Suprapubic skin (tissue), 4 donors: ENCODE measurements at regions not wholly inside any gene's neighbourhood (a gene's known extent, or its start where the extent isn't known, plus 50 kb on each side); places are given as distances from the start of the nearest gene placed in this dataset.

Experiments used
- DNase-seq, 2 donors: peaks; one replicate each; pipeline ENCODE4 v3.0.0-alpha.2; 2019; ENCODE audit warnings: low spot score in 2 of 2
- H3K27ac ChIP-seq: fragments of 200-600 bp; sonication (generic); one replicate; pipeline ENCODE4 v1.5.1; 2019
- H3K27me3 ChIP-seq: fragments of 200-600 bp; sonication (generic); one replicate; pipeline ENCODE4 v1.5.1; 2019
- H3K36me3 ChIP-seq: fragments of 200-600 bp; sonication (generic); one replicate; pipeline ENCODE4 v1.5.1; 2019
- H3K4me1 ChIP-seq: fragments of 200-600 bp; sonication (generic); one replicate; pipeline ENCODE4 v1.5.1; 2019
- H3K4me3 ChIP-seq: fragments of 200-600 bp; sonication (generic); one replicate; pipeline ENCODE4 v1.5.1; 2019; ENCODE audit warnings: mild to moderate bottlenecking
- H3K9me3 ChIP-seq: fragments of 200-600 bp; sonication (generic); one replicate; pipeline ENCODE4 v1.5.1; 2019
- EP300 ChIP-seq: sonication (generic); formaldehyde crosslinking; IDR thresholded peaks from one replicate; pipeline ENCODE4 v1.6.1; 2017; ENCODE audit warnings: antibody characterized with exemption
- POLR2A ChIP-seq, 2 donors: fragments of 450-650 bp; IDR thresholded peaks; one replicate each; pipeline ENCODE4 v1.6.1; 2017; ENCODE audit warnings: antibody characterized with exemption in 2 of 2, mild to moderate bottlenecking in 2 of 2, moderate library complexity in 2 of 2
- POLR2AphosphoS5 ChIP-seq, 3 donors: sonication (generic); formaldehyde crosslinking; IDR thresholded peaks; one replicate each; pipeline ENCODE4 v1.6.1; 2017; ENCODE audit warnings: antibody characterized with exemption in 3 of 3
- WGBS: methylation state at CpG from one replicate; pipeline ENCODE4 v1.1.5; 2018; 5-methylcytosine and 5-hydroxymethylcytosine counted together
- TF ChIP-seq, protein P1 (sequence below), 2 donors: fragments of 200-600 bp in 1 of 2; fragments of 450-650 bp in 1 of 2; sonication (generic) in 1 of 2; IDR thresholded peaks; one replicate each; pipeline ENCODE4 v1.5.1; 2016 to 2019; ENCODE audit warnings: antibody characterized with exemption in 2 of 2, mild to moderate bottlenecking in 1 of 2, moderate library complexity in 1 of 2

DNA sequence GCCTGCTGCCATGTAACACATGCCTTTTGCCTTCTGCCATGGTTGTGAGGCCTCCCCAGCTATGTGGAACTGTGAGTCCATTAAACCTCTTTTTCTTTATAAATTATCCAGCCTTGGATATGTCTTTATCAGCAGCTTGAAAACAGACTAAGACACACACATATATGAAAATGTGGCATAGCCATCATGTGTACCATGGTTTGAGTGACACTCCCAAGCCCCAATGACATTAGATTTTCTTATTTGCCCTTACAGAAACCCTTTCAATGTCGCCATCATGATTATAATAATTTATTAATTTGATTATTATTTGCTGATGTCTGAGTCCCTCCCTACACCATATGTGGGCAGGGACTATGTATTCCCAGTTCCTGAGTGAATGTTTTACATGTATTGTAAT is 63.5 kb upstream of the FGGY start:
- 83% methylated on average over 1 of the region's 1 CpG for WGBS
- H3K36me3 ChIP-seq: no peaks in the 10 kb centered on the region
- peaks cover 4% of the 10 kb centered on the region for H3K4me1 ChIP-seq
- DNase-seq: no peak
- TF ChIP-seq EP300 (no peak), POLR2AphosphoS5 (IDR thresholded peaks at IDR 0.05) (no peak), POLR2A (IDR thresholded peaks at IDR 0.05) (no peak)
- TF ChIP-seq, protein P1, sequence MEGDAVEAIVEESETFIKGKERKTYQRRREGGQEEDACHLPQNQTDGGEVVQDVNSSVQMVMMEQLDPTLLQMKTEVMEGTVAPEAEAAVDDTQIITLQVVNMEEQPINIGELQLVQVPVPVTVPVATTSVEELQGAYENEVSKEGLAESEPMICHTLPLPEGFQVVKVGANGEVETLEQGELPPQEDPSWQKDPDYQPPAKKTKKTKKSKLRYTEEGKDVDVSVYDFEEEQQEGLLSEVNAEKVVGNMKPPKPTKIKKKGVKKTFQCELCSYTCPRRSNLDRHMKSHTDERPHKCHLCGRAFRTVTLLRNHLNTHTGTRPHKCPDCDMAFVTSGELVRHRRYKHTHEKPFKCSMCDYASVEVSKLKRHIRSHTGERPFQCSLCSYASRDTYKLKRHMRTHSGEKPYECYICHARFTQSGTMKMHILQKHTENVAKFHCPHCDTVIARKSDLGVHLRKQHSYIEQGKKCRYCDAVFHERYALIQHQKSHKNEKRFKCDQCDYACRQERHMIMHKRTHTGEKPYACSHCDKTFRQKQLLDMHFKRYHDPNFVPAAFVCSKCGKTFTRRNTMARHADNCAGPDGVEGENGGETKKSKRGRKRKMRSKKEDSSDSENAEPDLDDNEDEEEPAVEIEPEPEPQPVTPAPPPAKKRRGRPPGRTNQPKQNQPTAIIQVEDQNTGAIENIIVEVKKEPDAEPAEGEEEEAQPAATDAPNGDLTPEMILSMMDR (IDR thresholded peaks at IDR 0.05): no peak
- no peaks in the 10 kb centered on the region for H3K27me3 ChIP-seq
- no peaks in the 10 kb centered on the region for H3K9me3 ChIP-seq
- H3K27ac ChIP-seq: no peak overlapping the region
- no peak overlapping the region for H3K4me3 ChIP-seq

DNA sequence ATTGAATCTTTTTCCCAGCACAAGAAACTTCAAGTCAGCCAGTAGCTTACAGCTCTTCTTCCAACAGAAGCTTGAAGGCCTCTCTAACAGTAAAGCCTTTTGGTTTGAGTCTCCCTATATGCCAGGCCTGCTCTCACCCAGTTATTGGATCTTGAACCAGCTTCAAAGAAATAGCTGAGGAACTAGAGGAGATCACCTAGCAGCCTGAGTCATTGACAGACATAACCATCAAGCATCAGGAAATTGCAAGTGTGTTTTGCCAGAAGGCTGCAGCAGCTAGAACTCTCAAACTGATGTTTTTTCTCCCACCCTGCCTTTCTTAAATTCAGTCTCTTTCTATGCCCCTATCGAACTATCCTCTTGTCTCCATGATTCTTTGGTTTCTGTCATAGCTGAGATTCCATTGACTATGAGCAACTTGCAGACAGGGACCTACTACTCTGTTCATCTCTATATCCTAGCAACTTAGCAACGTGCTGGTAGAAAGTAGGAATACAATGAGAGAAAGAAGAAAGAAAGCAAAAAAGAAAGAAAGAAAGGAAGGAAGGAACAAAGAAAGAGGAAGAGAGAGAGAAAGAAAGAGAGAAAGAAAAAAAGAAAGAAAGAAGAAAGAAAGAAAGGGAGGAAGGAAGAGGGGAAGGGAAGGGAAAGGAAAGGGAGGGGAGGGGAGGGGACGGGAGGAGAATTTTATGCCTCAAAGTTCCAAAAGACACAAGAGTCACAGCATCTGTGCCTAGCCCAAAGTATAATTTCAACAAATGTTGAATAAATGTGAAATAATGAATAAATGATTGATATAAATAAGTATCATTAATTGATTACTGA is 60.0 kb upstream of the FGGY start:
- no peak overlapping the region for H3K4me3 ChIP-seq
- TF ChIP-seq, protein P1 (IDR thresholded peaks at IDR 0.05): no peak
- TF ChIP-seq POLR2AphosphoS5 (IDR thresholded peaks at IDR 0.05): no peak
- no peak for TF ChIP-seq EP300
- no peak for TF ChIP-seq POLR2A (IDR thresholded peaks at IDR 0.05)
- WGBS: 93% methylated on average over 3 of the region's 3 CpGs

DNA sequence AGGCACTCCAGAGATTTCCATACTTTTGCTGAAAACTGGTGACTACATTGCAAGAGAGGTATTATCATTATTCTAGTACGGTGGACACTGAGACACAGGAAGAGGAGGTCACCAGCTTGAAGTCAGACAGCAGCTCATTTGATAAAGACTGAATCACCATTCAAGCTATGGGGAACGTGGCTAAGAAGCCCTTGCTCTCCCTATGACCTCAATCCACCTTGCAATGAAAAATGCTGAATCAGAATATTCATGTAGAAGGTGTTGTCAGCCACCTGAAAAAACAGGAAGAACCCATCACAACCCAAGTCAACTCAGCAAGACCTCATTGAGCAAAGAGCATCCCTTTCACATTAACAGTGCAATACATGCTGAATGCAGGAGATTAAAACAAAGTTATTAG is 59.0 kb upstream of the FGGY start:
- Histone ChIP-seq H3K9me3 (no peaks in the 10 kb centered on the region), H3K36me3 (no peaks in the 10 kb centered on the region), H3K4me3 (no peak overlapping the region), H3K27ac (no peak overlapping the region), H3K4me1 (no peaks in the 10 kb centered on the region), H3K27me3 (no peaks in the 10 kb centered on the region)
- no peak for DNase-seq
- 82% methylated on average over 2 of the region's 2 CpGs for WGBS
- no peak for TF ChIP-seq POLR2AphosphoS5 (IDR thresholded peaks at IDR 0.05)
- TF ChIP-seq, protein P1 (IDR thresholded peaks at IDR 0.05): no peak
- no peak for TF ChIP-seq EP300
- TF ChIP-seq POLR2A (IDR thresholded peaks at IDR 0.05): no peak

More for the DNA sequence above, 60.0 kb upstream of the FGGY start:
- Histone ChIP-seq H3K9me3 (no peaks in the 10 kb centered on the region), H3K36me3 (no peaks in the 10 kb centered on the region), H3K27me3 (no peaks in the 10 kb centered on the region), H3K27ac (no peak overlapping the region), H3K4me1 (no peaks in the 10 kb centered on the region)
- no peak for DNase-seq

DNA sequence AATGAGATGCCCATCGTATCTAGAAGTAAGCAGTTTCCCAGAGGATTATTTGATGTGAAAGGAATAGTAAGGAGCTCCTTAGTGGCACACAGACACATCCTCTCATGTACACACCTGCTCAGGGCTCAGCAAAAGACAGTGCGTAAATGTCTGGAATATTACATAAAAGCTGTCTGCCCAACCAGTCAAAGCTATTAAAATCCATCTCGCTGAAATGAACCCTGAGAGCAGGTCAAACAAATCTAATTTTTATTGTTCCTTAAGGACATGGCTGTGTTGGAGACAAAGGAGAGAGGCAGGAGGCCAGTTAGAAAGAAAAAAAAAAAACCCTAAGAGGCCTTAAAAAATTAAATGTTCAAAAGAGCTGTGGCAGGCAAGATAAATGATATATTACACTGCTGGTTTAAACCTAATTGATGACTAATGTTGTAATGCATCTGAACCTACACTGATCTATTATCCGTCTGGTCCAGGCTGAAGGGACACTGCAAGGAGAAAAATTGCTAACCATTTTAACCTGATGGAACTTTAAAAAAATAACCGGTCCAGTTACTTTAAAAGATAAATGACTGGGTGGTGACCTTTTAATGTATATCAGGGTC is 58.5 kb upstream of the FGGY start:
- Histone ChIP-seq H3K36me3 (no peaks in the 10 kb centered on the region), H3K27me3 (no peaks in the 10 kb centered on the region), H3K27ac (no peak overlapping the region), H3K9me3 (no peaks in the 10 kb centered on the region), H3K4me3 (no peak overlapping the region), H3K4me1 (no peaks in the 10 kb centered on the region)
- no peak for TF ChIP-seq EP300
- no peak for TF ChIP-seq POLR2AphosphoS5 (IDR thresholded peaks at IDR 0.05)
- TF ChIP-seq, protein P1 (IDR thresholded peaks at IDR 0.05): no peak
- TF ChIP-seq POLR2A (IDR thresholded peaks at IDR 0.05): no peak
- DNase-seq: no peak
- WGBS: 88% methylated on average over 5 of the region's 5 CpGs

DNA sequence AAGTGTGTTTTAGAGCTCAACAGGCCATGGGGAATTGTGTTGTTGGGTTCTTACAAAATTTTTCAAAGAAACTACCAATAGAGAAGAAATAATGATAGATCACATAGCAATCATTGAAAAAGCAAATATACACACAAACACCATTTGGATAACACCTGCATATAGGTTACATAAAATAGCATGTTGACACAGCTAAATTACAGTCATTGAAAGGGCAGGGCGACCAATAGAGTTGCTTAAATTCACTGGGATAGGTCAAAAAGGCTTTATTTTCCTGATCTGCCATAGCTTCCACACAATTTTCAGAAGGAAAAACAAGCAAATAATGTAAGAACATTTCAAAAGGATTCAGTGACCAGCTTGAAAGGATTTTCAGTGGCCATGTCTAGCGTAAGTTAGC is 57.9 kb upstream of the FGGY start:
- H3K27ac ChIP-seq: no peak overlapping the region
- no peaks in the 10 kb centered on the region for H3K36me3 ChIP-seq
- H3K27me3 ChIP-seq: no peaks in the 10 kb centered on the region
- H3K9me3 ChIP-seq: no peaks in the 10 kb centered on the region
- 91% methylated on average over 2 of the region's 2 CpGs for WGBS
- no peaks in the 10 kb centered on the region for H3K4me1 ChIP-seq
- H3K4me3 ChIP-seq: no peak overlapping the region
- no peak for DNase-seq
- TF ChIP-seq, protein P1 (IDR thresholded peaks at IDR 0.05): no peak
- TF ChIP-seq POLR2A (IDR thresholded peaks at IDR 0.05) (no peak), POLR2AphosphoS5 (IDR thresholded peaks at IDR 0.05) (no peak), EP300 (no peak)
